A204.1 (cell line): ENCODE measurements at regions not wholly inside any gene's neighbourhood (a gene's known extent, or its start where the extent isn't known, plus 50 kb on each side); places are given as distances from the start of the nearest gene placed in this dataset.

Source experiments
- FAIRE-seq: peaks from 2 replicates; lab custom pipeline; 2012; peaks lifted over from hg19 to GRCh38; lab: Jason Lieb, UNC

- FAIRE-seq: no peak
These were observed 555.8 kb upstream of the C16orf82 start for GRCh38 chr16:26510924-26511323.

- no peak for FAIRE-seq
These were observed 555.3 kb upstream of the C16orf82 start for GRCh38 chr16:26511463-26511862.

- FAIRE-seq: no peak
These were observed 545.1 kb upstream of the C16orf82 start for GRCh38 chr16:26521626-26522025.

GRCh38 chr16:26524281-26524680, 542.4 kb upstream of the C16orf82 start:
- FAIRE-seq: no peak

- no peak for FAIRE-seq
These were observed 541.9 kb upstream of the C16orf82 start for GRCh38 chr16:26524846-26525245.

- FAIRE-seq: no peak
These were observed 540.9 kb upstream of the C16orf82 start for GRCh38 chr16:26525856-26526255.

GRCh38 chr16:26526633-26527032, 540.1 kb upstream of the C16orf82 start:
- FAIRE-seq: no peak

- no peak for FAIRE-seq
These were observed 536.0 kb upstream of the C16orf82 start for GRCh38 chr16:26530584-26531289.

GRCh38 chr16:26531290-26531730, 535.4 kb upstream of the C16orf82 start:
- no peak for FAIRE-seq

- no peak for FAIRE-seq
These were observed 534.3 kb upstream of the C16orf82 start for GRCh38 chr16:26532456-26532855.

- no peak for FAIRE-seq
These were observed 524.5 kb upstream of the C16orf82 start for GRCh38 chr16:26542198-26542597.

GRCh38 chr16:26546573-26546972, 520.2 kb upstream of the C16orf82 start:
- no peak for FAIRE-seq

- no peak for FAIRE-seq
These were observed 519.0 kb upstream of the C16orf82 start for GRCh38 chr16:26547681-26548080.

GRCh38 chr16:26550111-26550610, 516.6 kb upstream of the C16orf82 start:
- no peak for FAIRE-seq

GRCh38 chr16:26554030-26554429, 512.7 kb upstream of the C16orf82 start:
- no peak for FAIRE-seq

- FAIRE-seq: no peak
These were observed 505.4 kb upstream of the C16orf82 start for GRCh38 chr16:26561303-26561702.

GRCh38 chr16:26563018-26563417, 503.7 kb upstream of the C16orf82 start:
- FAIRE-seq: no peak

GRCh38 chr16:26567356-26567755, 499.4 kb upstream of the C16orf82 start:
- FAIRE-seq: no peak

GRCh38 chr16:26569793-26570192, 496.9 kb upstream of the C16orf82 start:
- no peak for FAIRE-seq

GRCh38 chr16:26578748-26579147, 488.0 kb upstream of the C16orf82 start:
- FAIRE-seq: no peak

GRCh38 chr16:26583803-26584202, 482.9 kb upstream of the C16orf82 start:
- FAIRE-seq: no peak

- no peak for FAIRE-seq
These were observed 473.0 kb upstream of the C16orf82 start for GRCh38 chr16:26593700-26594099.

GRCh38 chr16:26594666-26595065, 472.1 kb upstream of the C16orf82 start:
- no peak for FAIRE-seq

GRCh38 chr16:26595199-26595598, 471.5 kb upstream of the C16orf82 start:
- no peak for FAIRE-seq
